ENCODE measurements at regions not wholly inside any gene's neighbourhood (a gene's known extent, or its start where the extent isn't known, plus 50 kb on each side); places are given as distances from the start of the nearest gene placed in this dataset.

DNA sequence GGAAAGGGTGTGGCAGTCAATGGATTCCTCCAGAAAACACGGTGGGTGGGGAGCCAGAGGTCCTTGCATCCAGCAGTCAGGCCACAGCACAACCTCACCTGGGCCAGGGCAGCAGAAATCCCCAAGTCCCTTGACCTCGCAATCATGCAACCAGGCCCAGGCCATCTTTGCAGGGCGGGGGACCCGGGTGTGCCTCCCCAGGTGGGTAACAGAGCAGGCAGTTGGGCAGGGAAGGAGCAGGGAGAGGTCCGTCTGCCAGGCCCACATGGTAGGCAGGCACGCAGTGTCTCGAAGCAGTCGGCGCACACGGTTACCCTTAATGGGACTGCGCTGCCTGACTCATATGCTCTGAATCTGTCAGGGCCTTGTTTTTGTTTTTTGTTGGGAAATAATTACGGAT is 153.0 kb downstream of the RBFOX3 start:
- Histone ChIP-seq H2BK120ac (ENCODE audit: low read depth, low read length, poor library complexity, severe bottlenecking) (no peak overlapping the region), H3K27ac (ENCODE audit: insufficient read length, low read depth, low read length) (no peak overlapping the region), H3K27me3 (ENCODE audit: insufficient read depth, low read length) (no peaks in the 10 kb centered on the region), H3K9ac (ENCODE audit: extremely low read depth, insufficient read length, low read length) (no peak overlapping the region), H3K79me2 (ENCODE audit: insufficient read depth, low read length) (no peaks in the 10 kb centered on the region), H2BK20ac (ENCODE audit: low read depth, low read length, poor library complexity, severe bottlenecking) (no peak overlapping the region), H2BK12ac (ENCODE audit: insufficient read length, low read depth, low read length) (no peak overlapping the region), H3K56ac (ENCODE audit: insufficient read length, low read depth, low read length) (no peak overlapping the region), H3K14ac (ENCODE audit: insufficient read depth, low read length) (no peak overlapping the region), H3K23ac (ENCODE audit: insufficient read length, low read depth, low read length) (no peak overlapping the region), H3K9me3 (ENCODE audit: control insufficient read depth, low read depth, low read length) (no peaks in the 10 kb centered on the region), H4K91ac (ENCODE audit: insufficient read length, low read depth, low read length) (no peak overlapping the region), H3K4me1 (ENCODE audit: insufficient read depth, low read length) (no peaks in the 10 kb centered on the region), H3T11ph (ENCODE audit: low read length) (no peak overlapping the region), H3K23me2 (ENCODE audit: insufficient read length, low read depth, low read length, poor library complexity, severe bottlenecking) (no peaks in the 10 kb centered on the region), H3K4me2 (ENCODE audit: insufficient read depth, insufficient read length, low read length) (no peak overlapping the region), H3K79me1 (ENCODE audit: insufficient read depth, low read depth, low read length, poor library complexity, severe bottlenecking) (no peaks in the 10 kb centered on the region), H4K8ac (replicated peaks; ENCODE audit: insufficient read length, low read depth, low read length) (no peak overlapping the region), H3K18ac (ENCODE audit: insufficient read length, low read depth, low read length) (no peak overlapping the region), H2BK5ac (ENCODE audit: insufficient read length, low read length) (no peak overlapping the region), H4K5ac (ENCODE audit: insufficient read length, low read depth, low read length) (no peak overlapping the region), H2AK5ac (ENCODE audit: insufficient read length, low read length) (no peak overlapping the region), H2BK15ac (ENCODE audit: low read depth, low read length) (no peak overlapping the region), H2AFZ (ENCODE audit: low read length) (no peak overlapping the region), H3K4ac (ENCODE audit: low read depth, low read length) (no peak overlapping the region), H4K20me1 (ENCODE audit: control insufficient read depth, insufficient read depth, insufficient read length) (no peaks in the 10 kb centered on the region)
- Mint-ChIP-seq H3K4me3 (no peak overlapping the region), H3K36me3 (ENCODE audit: insufficient read depth in 1 of 3, low read depth in 3 of 3) (no peaks in the 10 kb centered on the region), H3K4me1 (no peaks in the 10 kb centered on the region), H3K27me3 (ENCODE audit: low read depth) (peaks cover 7% of the 10 kb centered on the region), H3K9me3 (peaks cover 0 to 4% of the 10 kb centered on the region in 2 experiments; a peak in 3 of 5 replicates), H3K27ac (no peak overlapping the region)
- TF ChIP-seq, protein P1, sequence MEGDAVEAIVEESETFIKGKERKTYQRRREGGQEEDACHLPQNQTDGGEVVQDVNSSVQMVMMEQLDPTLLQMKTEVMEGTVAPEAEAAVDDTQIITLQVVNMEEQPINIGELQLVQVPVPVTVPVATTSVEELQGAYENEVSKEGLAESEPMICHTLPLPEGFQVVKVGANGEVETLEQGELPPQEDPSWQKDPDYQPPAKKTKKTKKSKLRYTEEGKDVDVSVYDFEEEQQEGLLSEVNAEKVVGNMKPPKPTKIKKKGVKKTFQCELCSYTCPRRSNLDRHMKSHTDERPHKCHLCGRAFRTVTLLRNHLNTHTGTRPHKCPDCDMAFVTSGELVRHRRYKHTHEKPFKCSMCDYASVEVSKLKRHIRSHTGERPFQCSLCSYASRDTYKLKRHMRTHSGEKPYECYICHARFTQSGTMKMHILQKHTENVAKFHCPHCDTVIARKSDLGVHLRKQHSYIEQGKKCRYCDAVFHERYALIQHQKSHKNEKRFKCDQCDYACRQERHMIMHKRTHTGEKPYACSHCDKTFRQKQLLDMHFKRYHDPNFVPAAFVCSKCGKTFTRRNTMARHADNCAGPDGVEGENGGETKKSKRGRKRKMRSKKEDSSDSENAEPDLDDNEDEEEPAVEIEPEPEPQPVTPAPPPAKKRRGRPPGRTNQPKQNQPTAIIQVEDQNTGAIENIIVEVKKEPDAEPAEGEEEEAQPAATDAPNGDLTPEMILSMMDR (conservative IDR thresholded peaks at IDR 0.05), result no peak
- WGBS (ENCODE audit: extremely low coverage, insufficient read length, low lambda C conversion rate), result no CpG with 5 or more reads among the region's 12 CpGs
- no peak for DNase-seq

All from H9 (cell line).